ENCODE measurements at regions not wholly inside any gene's neighbourhood (a gene's known extent, or its start where the extent isn't known, plus 50 kb on each side); places are given as distances from the start of the nearest gene placed in this dataset.

DNA sequence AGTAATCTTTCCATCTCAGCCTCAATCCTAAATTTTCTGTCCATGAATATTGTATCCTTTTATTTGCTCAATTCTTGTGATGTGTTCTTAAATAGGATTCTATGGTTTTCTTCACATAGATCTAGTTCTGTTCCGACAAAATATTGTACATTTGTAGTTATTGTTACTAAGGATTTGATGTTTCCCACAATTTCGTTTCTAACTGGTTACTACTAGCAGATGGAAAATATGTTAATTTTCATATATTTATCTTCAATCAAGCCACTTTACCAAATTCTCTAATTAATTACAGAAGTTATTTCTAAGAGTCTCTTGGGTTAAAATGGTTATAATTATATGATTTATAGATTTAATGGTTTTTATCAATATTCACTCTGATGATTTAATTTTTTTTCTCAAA lies 60.3 kb downstream of the SEC61B start:
- no peaks in the 10 kb centered on the region for H3K4me1 ChIP-seq (ENCODE audit: control insufficient read depth, low read depth, low read length)
- H3K4me3 ChIP-seq (ENCODE audit: low read length): no peak overlapping the region
- no peaks in the 10 kb centered on the region for H3K36me3 ChIP-seq (ENCODE audit: control insufficient read depth, low read depth, low read length)
- H3K9me3 ChIP-seq (ENCODE audit: control insufficient read depth, low read depth, low read length): no peaks in the 10 kb centered on the region
- no peak overlapping the region for H3K9ac ChIP-seq (ENCODE audit: low read length)
- H3K27me3 ChIP-seq (ENCODE audit: control insufficient read depth, insufficient read depth, low read length): no peaks in the 10 kb centered on the region
- H3K27ac ChIP-seq (ENCODE audit: low read length): no peak overlapping the region

DNA sequence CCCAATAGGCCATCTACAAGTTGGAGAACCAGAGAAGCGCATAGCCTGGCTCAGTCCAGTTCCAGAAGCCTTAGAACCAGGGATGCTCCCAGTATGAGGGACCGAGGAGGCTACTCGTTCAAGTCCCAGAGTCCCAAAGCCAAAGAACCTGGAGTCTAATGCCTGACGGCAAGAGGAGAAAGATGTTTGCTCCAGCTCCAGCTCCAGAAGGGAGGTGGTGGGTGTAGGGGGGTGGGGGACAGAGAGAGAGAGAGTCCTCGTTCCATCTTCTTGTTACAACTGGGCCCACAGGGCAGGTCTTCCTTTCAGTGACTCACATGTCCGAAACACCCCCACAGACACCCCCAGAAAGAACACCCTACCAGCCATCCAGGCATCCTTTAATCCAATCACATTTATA lies 63.9 kb downstream of the SEC61B start:
- Histone ChIP-seq H3K4me3 (ENCODE audit: low read length) (no peak overlapping the region), H3K27me3 (ENCODE audit: control insufficient read depth, insufficient read depth, low read length) (no peaks in the 10 kb centered on the region), H3K9me3 (ENCODE audit: control insufficient read depth, low read depth, low read length) (no peaks in the 10 kb centered on the region), H3K36me3 (ENCODE audit: control insufficient read depth, low read depth, low read length) (no peaks in the 10 kb centered on the region), H3K9ac (ENCODE audit: low read length) (no peak overlapping the region), H3K27ac (ENCODE audit: low read length) (no peak overlapping the region), H3K4me1 (ENCODE audit: control insufficient read depth, low read depth, low read length) (no peaks in the 10 kb centered on the region)

GRCh38 chr9:99286536-99286935 lies 64.5 kb downstream of the SEC61B start:
- Histone ChIP-seq H3K4me3 (ENCODE audit: low read length) (no peak overlapping the region), H3K9me3 (ENCODE audit: control insufficient read depth, low read depth, low read length) (no peaks in the 10 kb centered on the region), H3K9ac (ENCODE audit: low read length) (no peak overlapping the region), H3K27me3 (ENCODE audit: control insufficient read depth, insufficient read depth, low read length) (no peaks in the 10 kb centered on the region), H3K27ac (ENCODE audit: low read length) (no peak overlapping the region), H3K36me3 (ENCODE audit: control insufficient read depth, low read depth, low read length) (no peaks in the 10 kb centered on the region), H3K4me1 (ENCODE audit: control insufficient read depth, low read depth, low read length) (no peaks in the 10 kb centered on the region)

DNA sequence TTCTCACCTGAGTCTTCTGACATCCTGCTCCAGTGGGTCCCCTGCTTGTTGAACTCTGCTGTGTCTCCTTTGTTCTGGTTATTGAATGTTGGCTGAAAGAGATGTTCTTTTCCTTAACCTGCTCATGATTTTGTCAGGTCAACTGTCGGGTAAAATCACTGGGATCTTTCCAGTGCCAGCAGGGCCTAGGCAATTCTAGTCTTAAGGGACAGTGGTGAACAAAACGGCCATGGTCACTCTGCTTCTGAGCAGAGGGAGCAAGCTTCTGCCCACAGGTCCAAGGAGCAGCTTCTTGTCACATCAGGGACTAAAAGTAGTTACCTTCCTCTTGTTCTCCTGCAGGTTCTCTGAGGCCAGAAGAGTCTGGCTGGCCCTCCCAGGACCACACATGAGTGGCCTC lies 65.6 kb downstream of the SEC61B start:
- H3K4me1 ChIP-seq (ENCODE audit: control insufficient read depth, low read depth, low read length): no peaks in the 10 kb centered on the region

GRCh38 chr9:99288830-99289229 lies 66.7 kb downstream of the SEC61B start:
- no peaks in the 10 kb centered on the region for H3K27me3 ChIP-seq (ENCODE audit: control insufficient read depth, insufficient read depth, low read length)
- no peaks in the 10 kb centered on the region for H3K36me3 ChIP-seq (ENCODE audit: control insufficient read depth, low read depth, low read length)
- no peaks in the 10 kb centered on the region for H3K4me1 ChIP-seq (ENCODE audit: control insufficient read depth, low read depth, low read length)
- H3K9me3 ChIP-seq (ENCODE audit: control insufficient read depth, low read depth, low read length): no peaks in the 10 kb centered on the region
- H3K27ac ChIP-seq (ENCODE audit: low read length): no peak overlapping the region
- H3K9ac ChIP-seq (ENCODE audit: low read length): no peak overlapping the region
- no peak overlapping the region for H3K4me3 ChIP-seq (ENCODE audit: low read length)

More for the DNA sequence above, 65.6 kb downstream of the SEC61B start:
- H3K9me3 ChIP-seq (ENCODE audit: control insufficient read depth, low read depth, low read length): no peaks in the 10 kb centered on the region
- no peak overlapping the region for H3K27ac ChIP-seq (ENCODE audit: low read length)
- no peak overlapping the region for H3K9ac ChIP-seq (ENCODE audit: low read length)
- H3K27me3 ChIP-seq (ENCODE audit: control insufficient read depth, insufficient read depth, low read length): no peaks in the 10 kb centered on the region
- no peak overlapping the region for H3K4me3 ChIP-seq (ENCODE audit: low read length)
- H3K36me3 ChIP-seq (ENCODE audit: control insufficient read depth, low read depth, low read length): no peaks in the 10 kb centered on the region

DNA sequence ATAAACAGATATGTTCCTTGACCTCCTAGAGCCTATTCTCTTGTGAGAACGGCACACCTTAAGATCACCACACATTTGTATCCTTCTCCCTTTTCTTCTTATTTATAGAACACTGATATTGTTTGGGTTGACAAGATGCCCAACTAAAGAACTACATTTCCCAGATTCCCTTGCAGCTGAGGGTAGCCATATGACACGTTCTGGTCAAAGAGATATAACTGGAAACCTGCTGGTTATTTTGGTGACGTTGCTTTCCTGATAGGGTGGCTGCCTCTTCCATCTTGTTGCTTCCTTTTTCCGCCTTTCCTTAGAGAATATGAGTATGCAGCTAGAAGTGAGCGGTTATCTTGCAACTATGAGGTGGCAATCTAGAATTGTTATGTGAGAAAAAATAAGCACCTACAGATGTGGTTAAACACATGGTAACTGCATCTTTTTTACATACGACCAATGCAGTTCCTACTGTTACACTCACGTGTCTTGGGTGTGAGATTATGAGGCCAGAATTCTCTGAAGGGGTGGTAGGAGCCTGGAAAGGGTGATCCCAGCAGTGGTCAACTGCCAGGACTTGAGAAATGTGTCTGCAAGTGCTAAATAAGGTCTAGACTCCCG lies 72.9 kb downstream of the SEC61B start:
- no peak overlapping the region for H3K4me3 ChIP-seq (ENCODE audit: low read length)

DNA sequence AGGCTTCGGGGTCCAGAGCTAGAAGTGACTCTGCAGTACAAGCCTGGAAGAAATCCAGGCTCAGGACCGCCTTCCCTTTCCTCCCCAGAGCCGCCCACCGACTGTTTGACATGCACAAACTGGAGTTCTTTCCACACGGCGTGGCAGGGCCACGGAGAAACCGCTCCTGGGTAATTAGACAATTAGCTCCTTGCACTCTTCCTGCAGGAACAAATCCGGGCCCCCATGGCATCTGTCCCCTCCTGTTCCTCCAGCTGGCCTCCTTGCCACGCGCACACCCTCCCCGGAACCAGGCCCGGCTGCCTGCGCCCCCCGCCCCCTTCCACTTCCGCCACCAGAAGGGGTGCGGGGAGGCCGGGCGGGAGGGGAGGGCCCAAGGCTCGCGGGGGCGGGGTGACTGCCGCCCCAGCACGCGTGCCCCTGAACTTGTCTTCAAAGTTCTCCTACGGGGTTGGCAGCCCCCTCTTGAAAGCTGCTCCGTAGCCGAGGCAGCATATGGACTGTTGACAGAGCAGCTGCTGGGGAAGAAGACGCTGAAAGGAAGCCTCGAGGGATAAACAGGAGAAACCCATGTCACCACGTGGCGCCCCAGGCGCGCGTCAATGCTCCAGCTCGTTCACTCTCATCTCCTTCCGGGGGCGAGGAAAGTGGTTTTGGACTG lies 74.3 kb downstream of the SEC61B start:
- Histone ChIP-seq H3K27ac (ENCODE audit: low read length) (no peak overlapping the region), H3K4me3 (ENCODE audit: low read length) (no peak overlapping the region), H3K9ac (ENCODE audit: low read length) (no peak overlapping the region), H3K27me3 (ENCODE audit: control insufficient read depth, insufficient read depth, low read length) (no peaks in the 10 kb centered on the region), H3K4me1 (ENCODE audit: control insufficient read depth, low read depth, low read length) (peaks cover 18% of the 10 kb centered on the region), H3K9me3 (ENCODE audit: control insufficient read depth, low read depth, low read length) (no peaks in the 10 kb centered on the region), H3K36me3 (ENCODE audit: control insufficient read depth, low read depth, low read length) (no peaks in the 10 kb centered on the region)

More for the DNA sequence above, 72.9 kb downstream of the SEC61B start:
- Histone ChIP-seq H3K36me3 (ENCODE audit: control insufficient read depth, low read depth, low read length) (no peaks in the 10 kb centered on the region), H3K9ac (ENCODE audit: low read length) (no peak overlapping the region), H3K27ac (ENCODE audit: low read length) (no peak overlapping the region), H3K9me3 (ENCODE audit: control insufficient read depth, low read depth, low read length) (no peaks in the 10 kb centered on the region), H3K4me1 (ENCODE audit: control insufficient read depth, low read depth, low read length) (peaks cover 18% of the 10 kb centered on the region), H3K27me3 (ENCODE audit: control insufficient read depth, insufficient read depth, low read length) (no peaks in the 10 kb centered on the region)

- Histone ChIP-seq H3K36me3 (ENCODE audit: control insufficient read depth, low read depth, low read length) (no peaks in the 10 kb centered on the region), H3K27me3 (ENCODE audit: control insufficient read depth, insufficient read depth, low read length) (no peaks in the 10 kb centered on the region), H3K9me3 (ENCODE audit: control insufficient read depth, low read depth, low read length) (no peaks in the 10 kb centered on the region), H3K4me3 (ENCODE audit: low read length) (no peak overlapping the region), H3K9ac (ENCODE audit: low read length) (no peak overlapping the region), H3K27ac (ENCODE audit: low read length) (no peak overlapping the region), H3K4me1 (ENCODE audit: control insufficient read depth, low read depth, low read length) (peaks cover 18% of the 10 kb centered on the region)
Observed at GRCh38 chr9:99298614-99299013, 76.5 kb downstream of the SEC61B start.

DNA sequence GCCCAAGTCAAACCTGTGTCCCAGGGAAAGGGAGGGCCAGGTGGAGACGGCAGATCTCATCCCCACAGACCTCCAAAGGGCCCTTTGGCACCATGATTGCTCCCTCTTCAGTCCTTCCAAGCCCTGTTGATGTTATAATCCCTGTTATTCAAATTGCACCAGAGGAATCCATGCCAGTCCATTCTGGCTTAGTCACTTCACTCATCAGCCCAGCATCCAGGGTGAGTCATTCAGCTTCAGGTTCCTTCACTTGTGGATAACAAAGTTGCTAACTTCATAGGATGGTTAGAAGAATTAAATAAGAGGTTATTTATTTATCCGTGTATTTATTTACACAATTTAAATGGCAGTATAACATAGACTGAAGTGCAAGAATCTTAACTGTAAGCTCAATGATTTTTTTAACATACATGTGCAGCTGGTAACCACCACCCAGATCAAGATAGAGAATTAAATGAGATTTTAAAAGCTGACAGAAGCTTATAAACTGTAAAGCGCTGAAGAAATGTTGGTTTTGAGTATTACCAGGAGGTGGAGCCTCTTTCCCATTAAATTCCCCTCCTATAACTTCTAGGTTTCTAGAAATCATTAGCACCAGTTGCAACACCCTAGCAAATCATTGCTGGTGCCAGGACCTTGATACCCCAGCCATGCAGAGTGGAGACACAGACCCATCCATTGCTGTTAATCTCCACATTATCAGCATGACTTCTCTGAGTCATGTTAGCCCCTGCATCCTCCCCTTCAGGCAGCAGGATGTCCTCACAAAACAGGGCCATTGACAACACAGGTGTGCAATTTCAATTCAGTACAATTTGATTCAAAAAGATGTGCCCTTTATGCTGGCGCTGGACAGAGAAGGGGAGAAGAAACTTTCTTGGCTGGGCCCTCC lies 77.4 kb downstream of the SEC61B start:
- H3K36me3 ChIP-seq (ENCODE audit: control insufficient read depth, low read depth, low read length): no peaks in the 10 kb centered on the region
- H3K4me1 ChIP-seq (ENCODE audit: control insufficient read depth, low read depth, low read length): peaks cover 18% of the 10 kb centered on the region
- no peaks in the 10 kb centered on the region for H3K9me3 ChIP-seq (ENCODE audit: control insufficient read depth, low read depth, low read length)
- H3K4me3 ChIP-seq (ENCODE audit: low read length): no peak overlapping the region
- H3K27ac ChIP-seq (ENCODE audit: low read length): no peak overlapping the region
- no peak overlapping the region for H3K9ac ChIP-seq (ENCODE audit: low read length)
- no peaks in the 10 kb centered on the region for H3K27me3 ChIP-seq (ENCODE audit: control insufficient read depth, insufficient read depth, low read length)

DNA sequence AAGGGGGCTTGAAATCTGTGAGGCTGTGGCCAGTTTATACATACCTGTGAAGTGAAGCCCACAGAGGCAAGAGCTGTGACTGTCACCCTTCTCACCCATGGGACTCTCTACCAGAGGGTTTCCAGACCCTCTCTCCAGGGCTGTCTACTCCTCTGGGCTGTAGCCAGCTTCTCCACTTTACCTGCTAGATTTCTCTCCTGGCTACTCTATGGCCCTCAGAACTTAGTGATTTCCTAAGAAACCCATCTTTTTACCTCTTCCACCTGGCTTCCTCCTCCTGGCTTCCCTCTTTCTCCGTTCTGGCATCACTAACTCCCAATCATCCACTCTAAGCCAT lies 78.0 kb downstream of the SEC61B start:
- no peaks in the 10 kb centered on the region for H3K27me3 ChIP-seq (ENCODE audit: control insufficient read depth, insufficient read depth, low read length)
- H3K9me3 ChIP-seq (ENCODE audit: control insufficient read depth, low read depth, low read length): no peaks in the 10 kb centered on the region
- H3K9ac ChIP-seq (ENCODE audit: low read length): no peak overlapping the region
- no peak overlapping the region for H3K27ac ChIP-seq (ENCODE audit: low read length)
- H3K4me1 ChIP-seq (ENCODE audit: control insufficient read depth, low read depth, low read length): peaks cover 18% of the 10 kb centered on the region
- no peaks in the 10 kb centered on the region for H3K36me3 ChIP-seq (ENCODE audit: control insufficient read depth, low read depth, low read length)
- no peak overlapping the region for H3K4me3 ChIP-seq (ENCODE audit: low read length)

- Histone ChIP-seq H3K9me3 (ENCODE audit: control insufficient read depth, low read depth, low read length) (no peaks in the 10 kb centered on the region), H3K4me1 (ENCODE audit: control insufficient read depth, low read depth, low read length) (peaks cover 18% of the 10 kb centered on the region), H3K36me3 (ENCODE audit: control insufficient read depth, low read depth, low read length) (no peaks in the 10 kb centered on the region), H3K27me3 (ENCODE audit: control insufficient read depth, insufficient read depth, low read length) (no peaks in the 10 kb centered on the region), H3K4me3 (ENCODE audit: low read length) (no peak overlapping the region), H3K9ac (ENCODE audit: low read length) (no peak overlapping the region), H3K27ac (ENCODE audit: low read length) (no peak overlapping the region)
Observed at GRCh38 chr9:99300603-99301002, 78.5 kb downstream of the SEC61B start.

Data from iPS-18a (cell line).